ENCODE measurements at regions not wholly inside any gene's neighbourhood (a gene's known extent, or its start where the extent isn't known, plus 50 kb on each side); places are given as distances from the start of the nearest gene placed in this dataset. TPM values are rescaled to one million over a fixed set of nuclear protein-coding genes. Genes with fewer than 3 reads are reported as not detected.

GRCh38 chr5:129387944-129388343, 72.2 kb upstream of the ADAMTS19 start:
- H3K36me3 ChIP-seq (ENCODE audit: control insufficient read depth in 3 of 3, insufficient read depth in 3 of 3, low read length in 3 of 3) = no peaks in the 10 kb centered on the region
- no peaks in the 10 kb centered on the region for H3K4me1 ChIP-seq (ENCODE audit: control insufficient read depth in 3 of 3, insufficient read depth in 3 of 3, low read length in 3 of 3)
- no peaks in the 10 kb centered on the region for H3K27me3 ChIP-seq (ENCODE audit: control insufficient read depth in 3 of 3, insufficient read depth in 3 of 3, low read length in 3 of 3)
- H3K27ac ChIP-seq (ENCODE audit: low read depth, low read length) = no peak overlapping the region
- H3K4me3 ChIP-seq (ENCODE audit: low read length in 3 of 3) = no peak overlapping the region
- no peaks in the 10 kb centered on the region for H3K9me3 ChIP-seq (ENCODE audit: control insufficient read depth in 3 of 3, low read length in 3 of 3)
- H3K9ac ChIP-seq (ENCODE audit: low read depth in 1 of 3, low read length in 3 of 3) = no peak overlapping the region

GRCh38 chr5:129392681-129393080, 67.4 kb upstream of the ADAMTS19 start:
- H3K9me3 ChIP-seq (ENCODE audit: control insufficient read depth in 3 of 3, low read length in 3 of 3) = peaks cover 0 to 2% (median 0%) of the 10 kb centered on the region in 3 donors
- H3K27ac ChIP-seq (ENCODE audit: low read depth, low read length) = no peak overlapping the region
- H3K9ac ChIP-seq (ENCODE audit: low read depth in 1 of 3, low read length in 3 of 3) = no peak overlapping the region
- H3K27me3 ChIP-seq (ENCODE audit: control insufficient read depth in 3 of 3, insufficient read depth in 3 of 3, low read length in 3 of 3) = no peaks in the 10 kb centered on the region
- no peaks in the 10 kb centered on the region for H3K4me1 ChIP-seq (ENCODE audit: control insufficient read depth in 3 of 3, insufficient read depth in 3 of 3, low read length in 3 of 3)
- no peak overlapping the region for H3K4me3 ChIP-seq (ENCODE audit: low read length in 3 of 3)
- H3K36me3 ChIP-seq (ENCODE audit: control insufficient read depth in 3 of 3, insufficient read depth in 3 of 3, low read length in 3 of 3) = no peaks in the 10 kb centered on the region

- H3K36me3 ChIP-seq (ENCODE audit: control insufficient read depth in 3 of 3, insufficient read depth in 3 of 3, low read length in 3 of 3) = no peaks in the 10 kb centered on the region
- H3K27me3 ChIP-seq (ENCODE audit: control insufficient read depth in 3 of 3, insufficient read depth in 3 of 3, low read length in 3 of 3) = no peaks in the 10 kb centered on the region
- H3K9me3 ChIP-seq (ENCODE audit: control insufficient read depth in 3 of 3, low read length in 3 of 3) = peaks cover 0 to 2% (median 0%) of the 10 kb centered on the region in 3 donors
- no peaks in the 10 kb centered on the region for H3K4me1 ChIP-seq (ENCODE audit: control insufficient read depth in 3 of 3, insufficient read depth in 3 of 3, low read length in 3 of 3)
- no peak overlapping the region for H3K9ac ChIP-seq (ENCODE audit: low read depth in 1 of 3, low read length in 3 of 3)
- H3K4me3 ChIP-seq (ENCODE audit: low read length in 3 of 3) = no peak overlapping the region
- H3K27ac ChIP-seq (ENCODE audit: low read depth, low read length) = no peak overlapping the region
These were observed 64.9 kb upstream of the ADAMTS19 start for GRCh38 chr5:129395247-129395646.

- Histone ChIP-seq H3K9me3 (ENCODE audit: control insufficient read depth in 3 of 3, low read length in 3 of 3) (peaks cover 0 to 2% (median 0%) of the 10 kb centered on the region in 3 donors), H3K36me3 (ENCODE audit: control insufficient read depth in 3 of 3, insufficient read depth in 3 of 3, low read length in 3 of 3) (no peaks in the 10 kb centered on the region), H3K4me3 (ENCODE audit: low read length in 3 of 3) (no peak overlapping the region), H3K27ac (ENCODE audit: low read depth, low read length) (no peak overlapping the region), H3K27me3 (ENCODE audit: control insufficient read depth in 3 of 3, insufficient read depth in 3 of 3, low read length in 3 of 3) (no peaks in the 10 kb centered on the region), H3K4me1 (ENCODE audit: control insufficient read depth in 3 of 3, insufficient read depth in 3 of 3, low read length in 3 of 3) (no peaks in the 10 kb centered on the region), H3K9ac (ENCODE audit: low read depth in 1 of 3, low read length in 3 of 3) (no peak overlapping the region)
These were observed 61.9 kb upstream of the ADAMTS19 start for GRCh38 chr5:129398026-129398678.

GRCh38 chr5:129399069-129399468, 61.0 kb upstream of the ADAMTS19 start:
- Histone ChIP-seq H3K9ac (ENCODE audit: low read depth in 1 of 3, low read length in 3 of 3) (no peak overlapping the region), H3K4me3 (ENCODE audit: low read length in 3 of 3) (no peak overlapping the region), H3K27ac (ENCODE audit: low read depth, low read length) (no peak overlapping the region), H3K9me3 (ENCODE audit: control insufficient read depth in 3 of 3, low read length in 3 of 3) (peaks cover 0 to 2% (median 0%) of the 10 kb centered on the region in 3 donors), H3K4me1 (ENCODE audit: control insufficient read depth in 3 of 3, insufficient read depth in 3 of 3, low read length in 3 of 3) (no peaks in the 10 kb centered on the region), H3K27me3 (ENCODE audit: control insufficient read depth in 3 of 3, insufficient read depth in 3 of 3, low read length in 3 of 3) (no peaks in the 10 kb centered on the region), H3K36me3 (ENCODE audit: control insufficient read depth in 3 of 3, insufficient read depth in 3 of 3, low read length in 3 of 3) (no peaks in the 10 kb centered on the region)

- no peaks in the 10 kb centered on the region for H3K27me3 ChIP-seq (ENCODE audit: control insufficient read depth in 3 of 3, insufficient read depth in 3 of 3, low read length in 3 of 3)
- H3K4me3 ChIP-seq (ENCODE audit: low read length in 3 of 3) = no peak overlapping the region
- H3K4me1 ChIP-seq (ENCODE audit: control insufficient read depth in 3 of 3, insufficient read depth in 3 of 3, low read length in 3 of 3) = no peaks in the 10 kb centered on the region
- H3K9ac ChIP-seq (ENCODE audit: low read depth in 1 of 3, low read length in 3 of 3) = no peak overlapping the region
- no peaks in the 10 kb centered on the region for H3K9me3 ChIP-seq (ENCODE audit: control insufficient read depth in 3 of 3, low read length in 3 of 3)
- no peaks in the 10 kb centered on the region for H3K36me3 ChIP-seq (ENCODE audit: control insufficient read depth in 3 of 3, insufficient read depth in 3 of 3, low read length in 3 of 3)
- no peak overlapping the region for H3K27ac ChIP-seq (ENCODE audit: low read depth, low read length)
These were observed 59.6 kb upstream of the ADAMTS19 start for GRCh38 chr5:129400395-129400983.

- Histone ChIP-seq H3K4me3 (ENCODE audit: low read length in 3 of 3) (no peak overlapping the region), H3K27me3 (ENCODE audit: control insufficient read depth in 3 of 3, insufficient read depth in 3 of 3, low read length in 3 of 3) (no peaks in the 10 kb centered on the region), H3K36me3 (ENCODE audit: control insufficient read depth in 3 of 3, insufficient read depth in 3 of 3, low read length in 3 of 3) (no peaks in the 10 kb centered on the region), H3K9ac (ENCODE audit: low read depth in 1 of 3, low read length in 3 of 3) (no peak overlapping the region), H3K4me1 (ENCODE audit: control insufficient read depth in 3 of 3, insufficient read depth in 3 of 3, low read length in 3 of 3) (no peaks in the 10 kb centered on the region), H3K9me3 (ENCODE audit: control insufficient read depth in 3 of 3, low read length in 3 of 3) (no peaks in the 10 kb centered on the region), H3K27ac (ENCODE audit: low read depth, low read length) (no peak overlapping the region)
These were observed 54.9 kb upstream of the ADAMTS19 start for GRCh38 chr5:129405222-129405621.

GRCh38 chr5:129406440-129406839, 53.7 kb upstream of the ADAMTS19 start:
- H3K9ac ChIP-seq (ENCODE audit: low read depth in 1 of 3, low read length in 3 of 3) = no peak overlapping the region
- no peaks in the 10 kb centered on the region for H3K27me3 ChIP-seq (ENCODE audit: control insufficient read depth in 3 of 3, insufficient read depth in 3 of 3, low read length in 3 of 3)
- H3K36me3 ChIP-seq (ENCODE audit: control insufficient read depth in 3 of 3, insufficient read depth in 3 of 3, low read length in 3 of 3) = no peaks in the 10 kb centered on the region
- H3K27ac ChIP-seq (ENCODE audit: low read depth, low read length) = no peak overlapping the region
- no peaks in the 10 kb centered on the region for H3K4me1 ChIP-seq (ENCODE audit: control insufficient read depth in 3 of 3, insufficient read depth in 3 of 3, low read length in 3 of 3)
- no peak overlapping the region for H3K4me3 ChIP-seq (ENCODE audit: low read length in 3 of 3)
- no peaks in the 10 kb centered on the region for H3K9me3 ChIP-seq (ENCODE audit: control insufficient read depth in 3 of 3, low read length in 3 of 3)

Small RNA genes in the stretch of these regions (small RNA-seq; reads per million reads assigned to genes)
- not detected for gene MIR4460
